ENCODE measurements at regions not wholly inside any gene's neighbourhood (a gene's known extent, or its start where the extent isn't known, plus 50 kb on each side); places are given as distances from the start of the nearest gene placed in this dataset.

DNA sequence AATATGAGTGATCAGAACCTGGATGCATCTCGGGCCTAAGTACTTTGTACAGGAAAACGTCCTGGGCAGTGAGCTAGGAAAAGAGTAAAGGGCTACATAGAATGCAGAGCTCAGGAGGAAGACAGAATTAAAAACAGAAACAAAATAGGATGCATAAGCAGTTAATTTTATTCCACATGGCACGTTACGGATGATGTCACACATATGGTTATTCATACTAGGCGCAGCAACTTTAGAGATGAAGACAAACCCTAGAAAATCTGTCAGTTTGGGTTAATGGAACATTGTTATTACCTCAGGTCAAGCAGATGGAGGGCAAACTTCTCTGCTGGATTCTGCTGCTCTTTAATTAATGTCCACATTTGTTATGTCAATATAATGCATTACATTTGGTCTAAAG lies 445.4 kb downstream of the ANXA1 start:
- H3K27ac ChIP-seq = no peak overlapping the region
- no peak for TF ChIP-seq ZFX (IDR thresholded peaks at IDR 0.05)
- TF ChIP-seq, protein P1, sequence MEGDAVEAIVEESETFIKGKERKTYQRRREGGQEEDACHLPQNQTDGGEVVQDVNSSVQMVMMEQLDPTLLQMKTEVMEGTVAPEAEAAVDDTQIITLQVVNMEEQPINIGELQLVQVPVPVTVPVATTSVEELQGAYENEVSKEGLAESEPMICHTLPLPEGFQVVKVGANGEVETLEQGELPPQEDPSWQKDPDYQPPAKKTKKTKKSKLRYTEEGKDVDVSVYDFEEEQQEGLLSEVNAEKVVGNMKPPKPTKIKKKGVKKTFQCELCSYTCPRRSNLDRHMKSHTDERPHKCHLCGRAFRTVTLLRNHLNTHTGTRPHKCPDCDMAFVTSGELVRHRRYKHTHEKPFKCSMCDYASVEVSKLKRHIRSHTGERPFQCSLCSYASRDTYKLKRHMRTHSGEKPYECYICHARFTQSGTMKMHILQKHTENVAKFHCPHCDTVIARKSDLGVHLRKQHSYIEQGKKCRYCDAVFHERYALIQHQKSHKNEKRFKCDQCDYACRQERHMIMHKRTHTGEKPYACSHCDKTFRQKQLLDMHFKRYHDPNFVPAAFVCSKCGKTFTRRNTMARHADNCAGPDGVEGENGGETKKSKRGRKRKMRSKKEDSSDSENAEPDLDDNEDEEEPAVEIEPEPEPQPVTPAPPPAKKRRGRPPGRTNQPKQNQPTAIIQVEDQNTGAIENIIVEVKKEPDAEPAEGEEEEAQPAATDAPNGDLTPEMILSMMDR (conservative IDR thresholded peaks at IDR 0.05) = no peak

DNA sequence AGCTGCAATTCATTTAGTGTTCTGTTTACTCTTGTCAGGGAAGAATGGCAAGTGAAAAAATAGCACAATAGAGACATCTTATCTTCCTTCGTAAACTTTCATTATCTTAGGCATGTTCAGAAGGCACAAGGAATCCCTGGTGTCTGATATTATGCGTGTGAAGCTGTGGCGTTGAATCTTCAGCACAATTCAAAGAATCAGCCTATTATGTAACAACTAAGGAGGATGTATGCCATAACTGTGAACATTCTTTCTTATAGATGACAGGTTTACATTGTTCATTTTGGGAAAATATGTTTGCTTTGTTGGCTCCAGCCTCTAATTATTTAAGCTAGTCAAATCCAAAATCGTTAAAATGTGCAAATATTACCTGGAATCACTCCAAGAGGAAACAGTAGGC lies 446.1 kb downstream of the ANXA1 start:
- H3K27ac ChIP-seq = no peak overlapping the region
- TF ChIP-seq ZFX (IDR thresholded peaks at IDR 0.05) = no peak
- TF ChIP-seq, protein P1 (conservative IDR thresholded peaks at IDR 0.05) = no peak

DNA sequence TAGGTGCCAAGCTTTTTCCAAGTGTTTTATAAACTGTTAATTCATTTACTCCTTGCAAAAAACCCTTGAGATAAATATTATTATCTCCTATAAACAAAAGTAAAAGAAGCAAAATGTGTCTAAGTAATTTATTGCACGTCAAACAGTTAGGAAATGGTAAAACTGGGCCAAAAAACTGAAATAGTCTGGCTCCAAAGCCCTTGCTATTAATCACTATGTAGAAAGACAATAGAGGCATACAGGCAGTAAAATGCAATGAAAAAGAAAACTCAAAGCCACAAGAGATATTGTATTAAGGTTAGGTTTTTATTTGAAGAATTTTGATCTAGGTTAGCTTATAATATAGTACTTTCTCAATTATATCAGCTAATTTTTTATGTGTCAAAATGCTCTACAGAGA lies 457.7 kb downstream of the ANXA1 start:
- TF ChIP-seq ZFX (IDR thresholded peaks at IDR 0.05) = no peak
- TF ChIP-seq, protein P1 (conservative IDR thresholded peaks at IDR 0.05) = no peak
- H3K27ac ChIP-seq = no peak overlapping the region

- no peak overlapping the region for H3K27ac ChIP-seq
- TF ChIP-seq, protein P1 (conservative IDR thresholded peaks at IDR 0.05) = no peak
- TF ChIP-seq ZFX (IDR thresholded peaks at IDR 0.05) = no peak
Observed at GRCh38 chr9:73611032-73611431, 459.4 kb downstream of the ANXA1 start.

GRCh38 chr9:73613092-73613701 lies 461.5 kb downstream of the ANXA1 start:
- TF ChIP-seq, protein P1 (conservative IDR thresholded peaks at IDR 0.05) = no peak
- TF ChIP-seq ZFX (IDR thresholded peaks at IDR 0.05) = no peak

GRCh38 chr9:73615557-73615956 lies 463.9 kb downstream of the ANXA1 start:
- H3K27ac ChIP-seq = no peak overlapping the region
- TF ChIP-seq, protein P1 (conservative IDR thresholded peaks at IDR 0.05) = no peak
- no peak for TF ChIP-seq ZFX (IDR thresholded peaks at IDR 0.05)

More at GRCh38 chr9:73613092-73613701, 461.5 kb downstream of the ANXA1 start:
- H3K27ac ChIP-seq = no peak overlapping the region

DNA sequence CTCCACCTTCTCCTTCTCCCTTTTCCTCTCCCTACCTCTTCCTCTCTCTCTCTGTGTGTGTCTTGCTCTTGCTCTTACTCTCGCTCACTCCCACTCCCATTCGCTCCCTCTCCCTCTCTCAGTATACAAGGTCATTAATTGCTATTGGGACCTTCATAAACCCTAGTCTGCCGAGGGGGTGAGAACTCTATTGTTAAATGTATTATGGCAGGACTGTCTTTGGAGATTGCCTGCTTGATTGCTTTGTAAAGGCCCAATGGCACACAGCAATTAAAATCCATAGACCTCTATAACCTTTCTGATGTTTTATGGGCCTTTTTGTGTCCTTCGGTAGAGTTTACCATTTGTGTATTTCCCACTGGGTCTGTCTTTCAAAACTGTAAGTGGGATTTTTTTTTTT lies 465.9 kb downstream of the ANXA1 start:
- no peak overlapping the region for H3K27ac ChIP-seq
- TF ChIP-seq, protein P1 (conservative IDR thresholded peaks at IDR 0.05) = no peak
- TF ChIP-seq ZFX (IDR thresholded peaks at IDR 0.05) = no peak

Data from C4-2B (cell line).